GM20431 (cell line): ENCODE measurements at regions not wholly inside any gene's neighbourhood (a gene's known extent, or its start where the extent isn't known, plus 50 kb on each side); places are given as distances from the start of the nearest gene placed in this dataset.

Source experiments
- in situ Hi-C: fragments of 300-500 bp; cut with MseI, MboI; formaldehyde crosslinking; loops from one replicate; pipeline ENCODE4 v1.15.0; 2020; ENCODE audit warnings: low sequenced_read_pairs; ENCODE audit not compliant: unreplicated experiment

DNA sequence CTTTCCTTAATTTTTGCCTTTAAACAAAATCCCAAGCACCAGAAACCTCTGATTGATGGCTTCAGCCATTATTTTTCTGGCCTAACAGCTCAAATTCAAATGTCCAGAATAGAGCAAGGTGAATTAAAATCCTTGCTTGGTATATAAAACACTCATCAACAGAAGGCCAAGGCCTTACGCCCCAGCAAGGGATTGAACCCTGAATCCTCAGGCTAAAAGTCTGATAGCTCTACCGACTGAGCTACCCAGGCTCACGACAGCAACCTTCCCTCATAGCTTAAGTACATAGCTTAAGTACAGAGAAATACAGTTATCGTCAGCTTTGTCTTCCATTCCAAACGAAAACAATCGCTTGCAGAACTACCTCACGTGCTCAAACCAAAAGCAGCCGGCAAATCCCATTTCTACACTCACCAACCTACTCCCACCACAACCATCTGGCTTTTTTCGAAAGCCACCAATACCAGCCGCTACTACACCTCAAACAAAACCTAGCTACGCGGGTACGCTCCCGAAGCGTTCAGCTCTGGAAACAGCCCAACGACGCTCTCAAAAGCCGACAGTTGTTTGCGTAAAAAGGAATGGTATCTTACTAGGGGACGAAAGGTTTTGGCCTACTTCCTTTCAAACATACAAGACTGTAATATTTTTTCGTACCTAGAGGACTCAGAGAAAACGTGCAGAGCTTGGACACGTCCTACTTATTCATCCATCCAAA lies 167.5 kb downstream of the GPX5 start:
- in situ Hi-C loops = loop anchor here (25.0 kb wide), 1 partner anchor 894 kb away; the partner anchor contains the start of gene OR2H2

DNA sequence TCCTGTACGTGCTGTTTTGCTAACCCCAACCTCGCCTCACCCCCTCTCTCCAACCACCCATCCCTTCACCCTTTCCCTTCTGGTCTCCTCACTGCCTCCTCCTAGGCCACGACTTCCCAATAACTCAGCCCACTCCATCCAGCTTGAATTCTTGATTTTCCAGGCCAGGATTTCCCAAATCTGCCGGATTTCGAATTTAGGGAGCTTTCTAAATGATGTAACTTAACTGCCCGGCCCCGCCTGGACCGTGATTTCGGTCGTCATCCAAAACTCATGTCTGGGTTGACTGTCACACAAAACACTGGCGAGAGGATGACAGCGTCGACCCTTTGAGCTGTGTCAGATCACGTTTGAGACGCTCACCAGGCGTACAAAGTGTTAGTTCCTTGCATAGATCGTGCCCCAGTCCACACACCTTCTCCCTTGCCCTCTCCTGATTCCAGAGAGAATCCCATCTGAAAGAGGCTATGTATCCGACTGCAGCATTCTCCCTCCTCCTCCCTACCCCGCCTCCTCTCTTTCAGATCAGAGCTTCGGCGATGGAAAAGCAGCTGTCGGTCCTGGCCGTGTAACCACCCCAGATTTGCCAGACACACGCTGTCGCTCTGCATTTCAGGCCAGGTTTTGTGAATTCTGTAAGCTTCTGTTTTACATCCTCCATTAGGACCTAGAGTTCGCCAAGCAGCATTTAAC lies 168.2 kb downstream of the GPX5 start:
- in situ Hi-C loops = loop anchor here (25.0 kb wide), 1 partner anchor 893 kb away; the partner anchor contains the start of gene OR2H2

DNA sequence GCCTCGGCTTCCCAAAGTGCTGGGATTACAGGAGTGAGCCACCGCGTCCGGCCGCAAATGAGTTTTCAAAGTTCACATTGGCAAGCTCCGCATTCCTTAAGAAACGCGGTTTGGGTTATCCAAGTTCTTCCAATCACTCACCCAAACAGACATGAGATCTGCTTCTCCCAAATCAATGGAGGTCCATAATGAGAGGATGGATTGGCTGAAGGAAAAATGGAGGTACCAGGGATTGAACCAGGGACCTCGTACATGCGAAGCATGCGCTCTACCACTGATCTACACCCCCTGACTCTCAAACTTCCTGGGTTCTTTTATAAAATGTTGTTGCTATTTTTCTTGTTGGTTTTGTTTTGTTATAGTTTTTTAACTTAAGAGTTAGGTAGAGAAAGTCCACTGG lies 170.0 kb downstream of the GPX5 start:
- in situ Hi-C loops = loop anchor here (25.0 kb wide), 1 partner anchor 892 kb away; the partner anchor contains the start of gene OR2H2

DNA sequence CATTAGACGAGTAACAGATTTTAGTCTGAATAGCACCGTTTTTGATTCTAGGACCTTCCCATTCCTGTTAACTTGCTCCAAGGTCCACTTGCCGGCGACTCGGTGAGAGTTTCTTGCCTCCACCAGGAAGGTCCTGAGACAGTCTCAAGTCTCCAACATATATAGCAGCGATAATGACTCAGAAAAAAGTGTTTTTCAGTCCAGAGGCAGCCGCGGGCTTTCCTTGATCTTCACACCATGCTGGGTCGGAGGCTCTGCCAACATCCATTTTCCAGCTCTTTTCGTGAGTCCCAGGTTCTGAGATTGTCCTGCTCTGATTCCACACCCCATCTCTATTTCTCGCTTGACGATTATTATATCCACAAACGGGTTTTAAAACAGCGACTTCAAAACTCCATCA lies 170.5 kb downstream of the GPX5 start:
- in situ Hi-C loops = loop anchor here (25.0 kb wide), 1 partner anchor 891 kb away; the partner anchor contains the start of gene OR2H2

DNA sequence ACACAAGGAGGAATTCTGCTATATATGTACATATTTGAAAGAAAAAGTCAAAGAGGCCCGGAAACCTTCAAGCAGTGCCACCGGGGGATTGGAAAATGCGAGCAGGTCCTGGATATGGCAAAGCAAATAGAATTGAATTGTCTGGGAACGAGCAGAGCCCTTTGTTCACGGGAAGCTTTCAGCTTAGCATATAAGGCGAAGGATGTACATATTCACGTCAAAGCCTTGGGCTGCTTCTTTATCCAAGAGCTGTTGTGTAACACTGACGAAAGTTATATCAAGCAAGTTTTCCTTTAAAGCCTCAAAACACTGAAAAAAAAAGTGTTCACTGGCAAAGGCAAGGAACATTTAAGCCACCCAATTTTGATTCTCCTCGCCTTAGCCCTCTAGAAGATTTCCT lies 171.0 kb downstream of the GPX5 start:
- in situ Hi-C loops = loop anchor here (25.0 kb wide), 1 partner anchor 891 kb away; the partner anchor contains the start of gene OR2H2

DNA sequence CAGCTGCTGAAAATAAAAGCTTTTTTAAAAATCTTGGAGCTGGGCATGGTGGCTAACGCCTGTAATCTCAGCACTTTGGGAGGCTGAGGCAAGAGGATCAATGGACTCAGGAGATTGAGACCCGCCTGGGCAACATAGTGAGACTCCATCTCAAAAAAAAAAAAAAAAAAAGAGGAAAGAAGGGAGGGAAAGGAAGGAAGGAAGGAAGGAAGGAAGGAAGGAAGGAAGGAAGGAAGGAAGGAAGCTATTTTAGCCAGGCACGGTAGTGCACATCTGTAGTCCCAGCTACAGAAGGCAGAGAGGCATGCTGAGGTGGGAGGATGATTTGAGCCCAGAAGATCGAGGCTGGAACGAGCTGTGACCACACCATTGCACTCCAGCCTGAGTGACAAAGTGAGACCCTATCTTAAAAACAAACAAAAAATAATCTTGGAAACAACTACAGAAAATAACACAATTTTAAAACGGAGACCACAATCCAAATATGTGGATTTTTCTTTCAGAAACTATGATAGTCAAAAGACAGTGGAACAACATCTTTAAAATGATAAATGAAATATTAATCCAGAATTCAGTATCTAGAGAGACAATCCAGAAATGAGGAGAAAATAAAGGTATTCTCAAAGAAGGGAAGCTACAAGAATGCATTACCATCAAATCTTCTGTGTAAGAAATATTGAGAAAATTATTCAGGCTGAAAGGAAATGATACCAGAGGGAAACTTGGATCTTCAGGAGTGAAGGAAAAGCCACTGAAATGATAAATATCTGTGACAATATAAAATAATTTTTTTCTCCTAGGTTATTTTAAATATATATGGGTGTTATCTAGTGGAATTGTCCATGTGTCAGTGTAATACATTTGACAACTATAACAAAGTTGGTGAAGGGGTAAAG lies 182.0 kb downstream of the GPX5 start:
- in situ Hi-C loops = no loop called here

DNA sequence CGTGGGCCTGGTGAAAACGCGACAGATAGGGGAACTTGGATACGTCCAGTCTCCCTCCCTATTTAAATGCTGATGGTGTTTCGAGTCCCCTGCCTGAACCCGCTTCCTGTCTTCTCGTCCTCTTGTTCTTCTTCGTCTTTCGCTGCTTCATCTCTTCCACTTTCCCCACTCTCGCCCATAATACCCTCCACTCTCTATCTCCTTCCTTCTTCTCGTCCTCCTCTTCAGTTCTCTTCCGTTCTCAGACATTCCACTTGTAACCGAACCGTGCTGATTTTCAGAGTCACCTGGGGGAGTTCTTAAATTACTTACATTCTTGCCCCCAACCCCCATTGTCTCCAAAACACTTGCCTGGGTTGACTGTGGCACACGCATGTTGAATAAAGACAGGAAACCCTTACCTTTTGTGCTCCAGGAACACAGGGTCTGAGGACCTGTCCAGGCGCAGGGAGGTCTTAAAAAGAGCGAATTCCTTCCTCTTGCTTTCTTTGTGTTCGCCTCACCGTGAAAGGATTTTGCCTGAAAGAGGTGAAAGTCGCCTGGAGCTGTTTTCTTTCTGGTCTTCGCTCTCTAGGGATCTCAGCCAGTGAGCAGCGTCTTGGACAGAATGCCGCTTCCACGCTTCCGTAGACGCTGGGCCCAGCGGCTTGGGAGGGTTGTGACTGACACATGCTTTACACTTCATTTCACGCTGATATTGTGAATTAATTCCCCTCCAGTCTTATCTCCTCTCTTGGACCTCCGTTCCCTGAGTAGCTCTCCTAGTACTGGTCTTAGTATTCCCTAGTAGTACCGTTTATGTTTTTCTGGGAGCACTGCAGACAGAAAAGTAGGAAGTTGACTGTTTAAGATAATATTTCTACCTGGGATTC lies 184.0 kb downstream of the GPX5 start:
- in situ Hi-C loops = no loop called here

DNA sequence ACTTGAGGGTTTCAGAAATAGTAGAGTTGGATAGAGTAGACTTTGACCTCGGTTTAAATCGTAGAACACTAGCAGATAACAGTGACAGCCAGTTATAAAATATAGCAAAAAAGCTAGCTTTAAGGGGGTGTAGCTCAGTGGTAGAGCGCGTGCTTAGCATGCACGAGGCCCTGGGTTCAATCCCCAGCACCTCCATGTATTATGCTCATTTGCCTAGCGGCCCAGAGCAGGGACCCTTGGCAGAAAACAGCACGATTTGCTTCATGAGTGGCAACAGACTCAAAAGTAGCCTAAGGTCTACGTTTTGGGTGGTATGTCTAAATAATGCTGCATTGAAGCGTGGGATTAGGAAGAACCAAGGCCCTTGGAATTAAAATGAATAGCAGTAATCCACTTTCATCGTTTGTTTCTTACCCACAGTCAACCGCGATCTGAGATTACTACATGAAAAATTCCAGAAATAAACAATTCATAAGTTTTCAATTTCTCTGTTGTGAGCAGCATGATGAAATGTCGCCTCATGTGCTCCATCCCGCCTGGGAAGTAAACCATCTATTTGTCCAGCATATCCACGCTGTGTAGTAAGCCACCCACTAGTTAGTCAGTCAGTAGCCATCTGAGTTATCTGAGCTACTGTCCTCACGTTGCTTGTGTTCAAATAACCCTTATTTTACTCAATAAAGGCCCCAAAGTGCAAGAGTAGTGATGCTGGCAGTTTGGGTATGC lies 184.9 kb downstream of the GPX5 start:
- in situ Hi-C loops = no loop called here

DNA sequence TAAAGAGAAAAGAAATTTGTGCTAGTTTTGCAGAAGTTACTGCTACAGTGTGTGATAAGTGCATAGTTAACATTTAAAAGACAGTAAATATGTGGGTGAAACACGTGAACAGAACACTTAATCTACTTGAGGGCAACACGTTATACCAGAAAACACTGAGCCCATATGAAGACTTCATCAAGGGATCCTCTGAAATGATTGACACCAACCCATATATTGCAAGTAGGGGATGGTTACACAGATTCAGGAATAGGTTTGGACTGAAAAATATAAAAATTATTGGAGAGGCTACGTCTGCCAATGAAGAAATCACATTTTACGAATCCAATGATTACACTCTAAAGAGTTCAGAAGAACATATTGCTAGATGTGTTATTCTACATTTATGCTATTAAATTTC lies 185.6 kb downstream of the GPX5 start:
- in situ Hi-C loops = no loop called here

DNA sequence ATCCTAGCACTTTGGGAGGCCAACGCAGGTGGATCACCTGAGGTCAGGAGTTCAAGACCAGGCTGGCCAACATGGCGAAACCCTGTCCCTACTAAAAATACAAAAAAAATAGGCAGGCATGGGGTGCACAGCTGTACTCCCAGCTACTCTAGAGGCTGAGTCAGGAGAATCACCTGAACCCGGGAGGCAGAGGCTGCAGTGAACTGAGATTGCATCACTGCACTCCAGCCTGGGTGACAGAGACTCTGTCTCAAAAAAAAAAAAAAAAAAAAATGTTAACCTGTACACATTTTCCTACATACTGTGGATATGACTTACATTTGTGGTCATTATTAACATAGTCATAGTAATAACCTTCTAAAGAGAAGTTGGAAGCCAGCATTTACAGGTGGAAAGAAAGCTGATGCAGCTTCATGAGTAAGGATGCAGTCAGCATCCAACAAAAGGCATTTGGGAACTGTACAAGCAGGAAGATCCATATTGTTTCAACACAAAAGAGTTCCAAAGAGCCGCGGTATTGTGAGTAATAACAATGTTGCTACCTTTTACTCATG lies 186.2 kb downstream of the GPX5 start:
- in situ Hi-C loops = no loop called here

DNA sequence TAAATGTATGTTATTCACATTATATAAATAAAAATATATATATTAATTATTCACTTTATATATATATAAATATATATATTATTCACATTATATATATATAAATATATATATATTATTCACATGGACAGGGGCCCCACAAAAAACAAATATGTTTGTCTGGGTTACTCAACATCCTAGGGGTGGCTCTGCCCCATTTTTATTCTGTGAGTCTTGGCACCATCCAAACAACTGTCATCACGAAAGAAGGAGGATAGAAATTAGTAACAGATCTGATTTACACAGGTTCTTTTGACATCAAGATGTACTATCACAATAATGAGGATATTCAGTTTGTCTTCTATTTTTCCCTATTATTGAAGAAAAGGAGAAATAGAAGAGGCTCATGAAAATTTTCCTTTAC lies 187.3 kb downstream of the GPX5 start:
- in situ Hi-C loops = no loop called here

DNA sequence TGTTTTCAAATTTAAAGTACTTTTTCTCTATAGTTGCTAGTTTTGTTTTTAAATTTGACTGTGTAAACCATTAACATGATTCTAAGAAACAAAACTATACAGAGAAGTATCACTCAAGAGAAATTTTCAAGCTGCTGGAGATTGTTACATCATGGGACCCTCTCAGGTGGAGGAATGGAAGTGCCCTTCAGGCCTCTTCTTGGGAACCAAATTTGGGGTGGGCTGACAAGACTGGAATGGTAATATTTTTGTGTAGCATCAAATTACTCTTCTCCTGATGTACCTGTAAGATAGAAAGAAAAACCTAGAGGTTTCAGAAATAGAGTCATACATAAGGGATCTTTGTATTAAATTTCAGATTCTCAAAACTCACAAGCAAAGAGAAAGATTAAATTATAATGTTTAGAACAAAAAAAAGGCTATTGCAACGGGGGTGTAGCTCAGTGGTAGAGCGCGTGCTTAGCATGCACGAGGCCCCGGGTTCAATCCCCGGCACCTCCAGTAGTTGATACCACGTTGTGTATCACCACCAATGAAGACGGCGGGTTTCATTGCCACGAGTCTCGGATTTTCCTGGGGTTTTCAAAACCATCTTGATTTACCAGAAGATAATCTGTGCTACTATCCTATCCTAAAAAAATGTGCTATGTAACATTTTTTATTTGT lies 193.7 kb downstream of the GPX5 start:
- in situ Hi-C loops = no loop called here

DNA sequence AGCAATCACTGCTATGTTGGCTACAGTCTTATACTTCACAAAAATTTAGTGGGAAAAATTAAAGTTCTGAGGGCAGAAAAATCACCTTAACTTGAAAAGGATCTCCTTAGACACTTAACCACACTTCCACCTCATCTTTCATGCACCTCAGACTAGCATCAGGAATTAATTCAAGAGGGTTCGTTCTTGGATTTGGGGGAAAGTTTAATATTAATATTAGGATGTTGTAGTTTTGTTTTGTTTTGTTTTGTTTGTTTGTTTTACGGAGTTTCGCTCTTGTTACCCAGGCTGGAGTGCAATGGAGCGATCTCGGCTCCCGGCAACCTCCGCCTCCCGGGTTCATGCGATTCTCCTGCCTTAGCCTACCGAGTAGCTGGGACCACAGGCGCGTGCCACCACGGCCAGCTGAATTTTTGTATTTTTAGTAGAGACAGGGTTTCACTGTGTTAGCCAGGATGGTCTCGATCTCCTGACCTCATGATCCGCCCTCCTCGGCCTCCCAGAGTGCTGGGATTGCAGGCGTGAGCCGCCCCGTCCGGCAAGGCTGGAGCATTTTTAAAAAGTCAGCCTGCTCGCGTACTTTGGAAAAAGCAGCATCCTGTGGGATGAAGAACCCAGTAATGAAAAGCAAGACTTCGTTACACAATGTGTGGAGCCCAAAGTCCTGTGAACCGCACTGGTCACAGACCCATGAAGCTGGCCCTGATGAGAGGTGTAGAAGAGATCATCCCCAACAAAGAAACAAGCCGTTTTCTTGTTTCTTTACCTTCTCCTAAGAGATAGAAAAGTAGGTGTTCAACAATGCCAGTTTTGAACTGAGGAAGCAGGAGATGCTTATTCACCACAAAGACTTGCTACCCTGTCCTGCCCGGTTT lies 194.9 kb downstream of the GPX5 start:
- in situ Hi-C loops = no loop called here

DNA sequence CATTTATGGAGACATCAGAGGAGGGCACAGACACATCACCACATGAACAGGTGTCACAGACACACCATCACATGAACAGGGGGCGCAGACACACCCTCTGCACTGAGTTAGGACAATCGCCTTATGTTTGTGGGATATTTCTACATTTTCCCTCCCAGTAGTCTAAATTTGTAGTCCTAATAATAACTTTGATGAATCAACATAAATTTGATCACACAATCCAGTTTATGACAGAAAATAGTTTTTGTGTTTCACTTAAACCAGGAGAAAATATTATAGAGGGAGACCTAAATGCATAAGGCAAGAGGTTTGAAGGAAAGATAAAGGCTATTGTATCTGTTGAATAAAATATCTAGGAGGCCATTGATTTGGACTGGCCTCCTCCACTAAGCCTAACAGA lies 195.7 kb downstream of the GPX5 start:
- in situ Hi-C loops = no loop called here

DNA sequence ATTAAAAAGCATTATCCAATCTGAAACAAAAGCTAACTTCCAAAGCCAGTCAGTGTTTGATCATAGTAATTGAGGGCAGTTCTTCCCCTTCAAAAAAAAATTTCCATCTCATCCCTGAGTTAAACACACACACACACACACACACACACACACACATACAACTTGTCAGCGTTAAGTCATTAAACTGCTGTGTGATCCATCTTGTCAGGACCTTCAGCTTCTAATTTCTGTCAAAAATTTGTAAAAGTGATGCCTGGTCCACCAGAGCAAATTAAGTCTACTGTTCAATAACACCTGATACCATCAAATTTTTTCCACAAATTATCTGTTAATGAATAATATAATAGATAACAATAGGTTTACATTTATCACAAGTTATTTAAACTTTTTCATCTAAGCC lies 198.7 kb downstream of the GPX5 start:
- in situ Hi-C loops = no loop called here

DNA sequence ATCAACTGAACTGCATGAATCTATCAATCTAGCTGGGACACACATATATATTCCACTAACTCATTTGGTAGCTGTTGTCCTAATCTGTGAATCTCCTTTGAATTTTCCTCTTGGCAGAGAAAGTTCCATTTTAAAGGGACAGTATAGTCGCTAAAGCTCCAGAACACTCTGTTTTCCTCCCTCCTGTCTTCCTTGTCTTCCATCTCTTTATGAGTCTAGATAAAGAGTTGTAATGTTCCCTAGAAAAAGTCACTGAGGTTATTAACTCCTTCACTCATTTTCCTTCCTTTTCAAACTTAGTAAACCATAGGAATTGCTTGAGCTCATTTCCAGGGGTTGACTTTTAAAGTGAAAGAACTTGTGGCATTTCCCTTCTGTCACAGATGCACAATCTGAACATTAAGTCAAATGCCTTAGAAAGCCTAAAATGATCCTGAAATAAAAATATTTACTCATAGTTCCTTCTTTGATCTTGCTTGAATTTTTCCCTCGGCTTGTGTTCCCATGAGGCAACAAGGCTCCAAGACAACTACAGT lies 198.4 kb downstream of the TRIM27 start:
- in situ Hi-C loops = no loop called here

DNA sequence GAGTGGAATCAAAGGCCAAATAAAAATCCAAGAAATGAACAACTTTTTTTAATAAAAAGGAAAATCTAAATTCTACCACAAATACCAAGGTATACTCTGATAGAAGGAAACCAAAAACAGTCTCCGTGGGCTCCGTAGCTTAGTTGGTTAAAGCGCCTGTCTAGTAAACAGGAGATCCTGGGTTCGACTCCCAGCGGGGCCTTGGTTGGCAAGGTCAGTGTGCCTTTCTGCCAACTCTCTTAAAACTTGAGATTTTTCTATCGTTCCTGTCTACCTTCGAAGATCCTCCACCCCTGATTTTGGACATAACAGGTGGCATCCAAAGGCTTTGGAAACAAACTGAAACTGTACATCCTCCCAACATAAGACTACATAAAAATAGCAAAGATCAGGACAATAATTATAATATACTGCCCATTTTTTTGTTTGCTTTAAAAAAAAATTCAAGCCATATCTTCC lies 197.9 kb downstream of the TRIM27 start:
- in situ Hi-C loops = no loop called here
